Suprapubic skin (tissue), 4 donors: ENCODE measurements at regions not wholly inside any gene's neighbourhood (a gene's known extent, or its start where the extent isn't known, plus 50 kb on each side); places are given as distances from the start of the nearest gene placed in this dataset.

ENCODE experiments used
- EP300 ChIP-seq: sonication (generic); formaldehyde crosslinking; IDR thresholded peaks from one replicate; pipeline ENCODE4 v1.6.1; 2017; ENCODE audit warnings: antibody characterized with exemption
- POLR2A ChIP-seq, 2 donors: fragments of 450-650 bp; IDR thresholded peaks; one replicate each; pipeline ENCODE4 v1.6.1; 2017; ENCODE audit warnings: antibody characterized with exemption in 2 of 2, mild to moderate bottlenecking in 2 of 2, moderate library complexity in 2 of 2
- POLR2AphosphoS5 ChIP-seq, 3 donors: sonication (generic); formaldehyde crosslinking; IDR thresholded peaks; one replicate each; pipeline ENCODE4 v1.6.1; 2017; ENCODE audit warnings: antibody characterized with exemption in 3 of 3
- TF ChIP-seq, protein P1 (sequence below), 2 donors: fragments of 200-600 bp in 1 of 2; fragments of 450-650 bp in 1 of 2; sonication (generic) in 1 of 2; IDR thresholded peaks; one replicate each; pipeline ENCODE4 v1.5.1; 2016 to 2019; ENCODE audit warnings: antibody characterized with exemption in 2 of 2, mild to moderate bottlenecking in 1 of 2, moderate library complexity in 1 of 2

DNA sequence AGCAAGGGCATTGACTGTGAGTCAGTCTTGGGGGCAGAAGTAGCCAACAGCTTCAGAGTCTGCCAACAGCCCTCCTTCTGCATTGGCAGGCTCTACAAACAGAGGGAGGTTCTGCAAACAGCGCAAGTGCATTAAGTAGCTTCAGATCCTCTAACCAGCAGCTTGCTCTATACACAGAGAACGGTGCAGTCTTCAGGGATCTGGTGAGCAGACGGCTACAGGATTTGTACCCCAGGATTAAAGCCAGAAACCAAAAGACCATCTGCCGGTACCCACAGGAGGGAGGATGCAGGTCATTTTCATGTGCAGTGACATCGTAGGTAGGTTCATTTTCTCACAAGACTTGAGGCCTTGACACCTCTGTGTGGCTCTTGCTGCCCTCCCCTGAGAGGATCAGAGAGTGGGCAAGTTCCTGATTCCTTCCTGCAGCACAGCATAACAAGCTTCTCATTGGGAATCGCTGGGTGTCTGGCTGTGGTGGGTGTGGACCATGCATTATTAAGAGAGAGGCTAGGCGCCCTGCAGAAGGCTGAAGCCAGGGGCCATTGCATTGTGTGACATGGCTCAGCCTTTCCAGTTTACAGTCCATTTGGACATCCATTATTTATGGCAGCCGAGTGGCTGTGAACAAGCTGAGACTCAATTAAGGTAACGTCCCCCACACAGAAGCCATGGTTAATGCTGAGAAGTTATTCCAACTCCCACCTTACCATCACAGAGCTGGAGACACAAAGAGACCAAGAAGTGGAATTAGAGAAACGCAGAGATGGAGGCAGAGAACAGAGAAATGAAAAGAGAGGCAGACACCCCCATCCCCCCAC is 250.0 kb downstream of the LRFN2 start:
- TF ChIP-seq, protein P1, sequence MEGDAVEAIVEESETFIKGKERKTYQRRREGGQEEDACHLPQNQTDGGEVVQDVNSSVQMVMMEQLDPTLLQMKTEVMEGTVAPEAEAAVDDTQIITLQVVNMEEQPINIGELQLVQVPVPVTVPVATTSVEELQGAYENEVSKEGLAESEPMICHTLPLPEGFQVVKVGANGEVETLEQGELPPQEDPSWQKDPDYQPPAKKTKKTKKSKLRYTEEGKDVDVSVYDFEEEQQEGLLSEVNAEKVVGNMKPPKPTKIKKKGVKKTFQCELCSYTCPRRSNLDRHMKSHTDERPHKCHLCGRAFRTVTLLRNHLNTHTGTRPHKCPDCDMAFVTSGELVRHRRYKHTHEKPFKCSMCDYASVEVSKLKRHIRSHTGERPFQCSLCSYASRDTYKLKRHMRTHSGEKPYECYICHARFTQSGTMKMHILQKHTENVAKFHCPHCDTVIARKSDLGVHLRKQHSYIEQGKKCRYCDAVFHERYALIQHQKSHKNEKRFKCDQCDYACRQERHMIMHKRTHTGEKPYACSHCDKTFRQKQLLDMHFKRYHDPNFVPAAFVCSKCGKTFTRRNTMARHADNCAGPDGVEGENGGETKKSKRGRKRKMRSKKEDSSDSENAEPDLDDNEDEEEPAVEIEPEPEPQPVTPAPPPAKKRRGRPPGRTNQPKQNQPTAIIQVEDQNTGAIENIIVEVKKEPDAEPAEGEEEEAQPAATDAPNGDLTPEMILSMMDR (IDR thresholded peaks at IDR 0.05), result no peak
- TF ChIP-seq POLR2A (IDR thresholded peaks at IDR 0.05) (no peak), POLR2AphosphoS5 (IDR thresholded peaks at IDR 0.05) (no peak), EP300 (no peak)
